Ovary (tissue), 3 donors: ENCODE measurements at regions not wholly inside any gene's neighbourhood (a gene's known extent, or its start where the extent isn't known, plus 50 kb on each side); places are given as distances from the start of the nearest gene placed in this dataset.

Experiments used
- POLR2A ChIP-seq: fragments of 450-650 bp; IDR thresholded peaks from one replicate; pipeline ENCODE4 v1.6.1; 2017; ENCODE audit warnings: antibody characterized with exemption, mild to moderate bottlenecking, moderate library complexity
- TF ChIP-seq, protein P1 (sequence below), 3 donors: fragments of 450-650 bp in 2 of 3; fragments of 200-600 bp in 1 of 3; IDR thresholded peaks; one replicate each; pipeline versions ENCODE4 v1.5.1 to v1.8.0; 2016 to 2022; ENCODE audit warnings: antibody characterized with exemption in 3 of 3, mild to moderate bottlenecking in 1 of 3
- donor health status: DM: no; HTN: no; CAD: no.

DNA sequence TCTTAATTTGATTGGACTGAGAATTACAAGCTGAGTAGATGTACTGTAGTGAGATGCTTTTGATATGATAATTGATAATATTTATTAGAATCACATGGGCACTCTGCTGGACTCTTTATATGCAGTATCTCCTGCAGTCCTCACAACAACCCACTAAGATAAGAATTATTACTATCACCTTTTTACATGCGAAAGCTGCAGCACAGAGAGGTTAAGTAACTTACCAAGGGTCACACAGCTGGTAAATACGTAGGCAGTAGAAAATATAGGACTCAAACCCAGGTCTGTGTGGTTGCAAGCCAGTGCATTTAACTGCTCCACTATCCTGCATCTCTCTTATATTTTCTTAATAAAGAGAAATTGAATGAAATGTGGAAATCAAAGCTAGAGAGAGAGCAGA, 392.8 kb upstream of the RORA start:
- TF ChIP-seq POLR2A: no peak
- TF ChIP-seq, protein P1, sequence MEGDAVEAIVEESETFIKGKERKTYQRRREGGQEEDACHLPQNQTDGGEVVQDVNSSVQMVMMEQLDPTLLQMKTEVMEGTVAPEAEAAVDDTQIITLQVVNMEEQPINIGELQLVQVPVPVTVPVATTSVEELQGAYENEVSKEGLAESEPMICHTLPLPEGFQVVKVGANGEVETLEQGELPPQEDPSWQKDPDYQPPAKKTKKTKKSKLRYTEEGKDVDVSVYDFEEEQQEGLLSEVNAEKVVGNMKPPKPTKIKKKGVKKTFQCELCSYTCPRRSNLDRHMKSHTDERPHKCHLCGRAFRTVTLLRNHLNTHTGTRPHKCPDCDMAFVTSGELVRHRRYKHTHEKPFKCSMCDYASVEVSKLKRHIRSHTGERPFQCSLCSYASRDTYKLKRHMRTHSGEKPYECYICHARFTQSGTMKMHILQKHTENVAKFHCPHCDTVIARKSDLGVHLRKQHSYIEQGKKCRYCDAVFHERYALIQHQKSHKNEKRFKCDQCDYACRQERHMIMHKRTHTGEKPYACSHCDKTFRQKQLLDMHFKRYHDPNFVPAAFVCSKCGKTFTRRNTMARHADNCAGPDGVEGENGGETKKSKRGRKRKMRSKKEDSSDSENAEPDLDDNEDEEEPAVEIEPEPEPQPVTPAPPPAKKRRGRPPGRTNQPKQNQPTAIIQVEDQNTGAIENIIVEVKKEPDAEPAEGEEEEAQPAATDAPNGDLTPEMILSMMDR (IDR thresholded peaks at IDR 0.05): no peak
